Stomach (tissue), 4 donors: ENCODE measurements at regions not wholly inside any gene's neighbourhood (a gene's known extent, or its start where the extent isn't known, plus 50 kb on each side); places are given as distances from the start of the nearest gene placed in this dataset.

Source experiments
- EP300 ChIP-seq: sonication (generic); formaldehyde crosslinking; IDR thresholded peaks from one replicate; pipeline ENCODE4 v1.6.1; 2017; ENCODE audit warnings: antibody characterized with exemption
- POLR2A ChIP-seq, 4 donors: fragments of 450-650 bp; IDR thresholded peaks; one replicate each; pipeline ENCODE4 v1.6.1; 2016; ENCODE audit warnings: antibody characterized with exemption in 4 of 4, control low read depth in 2 of 4, mild to moderate bottlenecking in 1 of 4, moderate library complexity in 1 of 4
- TF ChIP-seq, protein P1 (sequence below), 7 experiments: fragments of 450-650 bp in 4 of 7; fragments of 200-600 bp in 3 of 7; sonication (generic) in 3 of 7; IDR thresholded peaks; one replicate each; pipeline ENCODE4 v1.5.1; 2016 to 2019; ENCODE audit warnings: antibody characterized with exemption in 7 of 7, control low read depth in 2 of 7, mild to moderate bottlenecking in 1 of 7

DNA sequence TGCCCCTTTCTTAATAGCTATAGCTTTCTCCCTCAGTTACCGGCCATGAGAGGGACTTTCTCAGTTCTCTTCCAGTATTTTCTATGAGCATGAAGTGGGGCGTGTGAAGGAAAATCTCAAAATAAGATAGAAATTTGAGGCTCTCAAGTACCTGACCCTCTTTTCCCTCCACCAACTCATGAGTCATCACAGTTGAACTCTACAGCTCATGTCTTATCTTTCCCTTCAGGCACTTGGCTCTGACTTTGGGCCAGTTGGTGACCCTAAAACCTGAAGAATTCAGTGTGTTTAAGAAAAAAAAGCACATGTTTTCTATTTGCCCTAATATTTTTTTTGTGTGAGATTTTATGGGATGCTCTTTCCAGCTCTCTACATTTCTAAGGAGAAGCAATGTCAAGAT lies 896.7 kb upstream of the ZEB2 start:
- TF ChIP-seq, protein P1, sequence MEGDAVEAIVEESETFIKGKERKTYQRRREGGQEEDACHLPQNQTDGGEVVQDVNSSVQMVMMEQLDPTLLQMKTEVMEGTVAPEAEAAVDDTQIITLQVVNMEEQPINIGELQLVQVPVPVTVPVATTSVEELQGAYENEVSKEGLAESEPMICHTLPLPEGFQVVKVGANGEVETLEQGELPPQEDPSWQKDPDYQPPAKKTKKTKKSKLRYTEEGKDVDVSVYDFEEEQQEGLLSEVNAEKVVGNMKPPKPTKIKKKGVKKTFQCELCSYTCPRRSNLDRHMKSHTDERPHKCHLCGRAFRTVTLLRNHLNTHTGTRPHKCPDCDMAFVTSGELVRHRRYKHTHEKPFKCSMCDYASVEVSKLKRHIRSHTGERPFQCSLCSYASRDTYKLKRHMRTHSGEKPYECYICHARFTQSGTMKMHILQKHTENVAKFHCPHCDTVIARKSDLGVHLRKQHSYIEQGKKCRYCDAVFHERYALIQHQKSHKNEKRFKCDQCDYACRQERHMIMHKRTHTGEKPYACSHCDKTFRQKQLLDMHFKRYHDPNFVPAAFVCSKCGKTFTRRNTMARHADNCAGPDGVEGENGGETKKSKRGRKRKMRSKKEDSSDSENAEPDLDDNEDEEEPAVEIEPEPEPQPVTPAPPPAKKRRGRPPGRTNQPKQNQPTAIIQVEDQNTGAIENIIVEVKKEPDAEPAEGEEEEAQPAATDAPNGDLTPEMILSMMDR (IDR thresholded peaks at IDR 0.05): no peak
- TF ChIP-seq EP300 (no peak), POLR2A (IDR thresholded peaks at IDR 0.05) (no peak)
